ENCODE measurements at regions not wholly inside any gene's neighbourhood (a gene's known extent, or its start where the extent isn't known, plus 50 kb on each side); places are given as distances from the start of the nearest gene placed in this dataset.

DNA sequence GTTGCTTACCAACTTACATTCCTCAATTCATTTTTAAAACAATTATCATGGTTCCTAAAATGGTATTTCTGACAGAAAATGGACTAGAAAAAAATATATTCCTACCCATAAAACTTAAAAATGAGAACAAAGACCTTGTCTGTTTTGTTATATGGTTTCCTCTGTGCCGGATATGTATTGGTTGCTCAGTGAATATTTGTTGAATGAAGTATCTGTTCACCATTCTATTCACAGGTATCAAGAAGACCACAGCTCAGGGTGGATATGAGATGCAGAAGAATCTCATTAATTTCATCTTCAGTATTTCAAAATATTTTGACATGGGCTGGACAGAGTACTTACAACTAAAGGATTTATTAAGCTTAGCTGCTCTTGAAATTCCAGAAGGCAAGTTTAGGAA, 58.1 kb downstream of the TUSC7 start:
- DNase-seq (ENCODE audit: low read depth in 2 of 3, low spot score in 1 of 3) = no peak

DNA sequence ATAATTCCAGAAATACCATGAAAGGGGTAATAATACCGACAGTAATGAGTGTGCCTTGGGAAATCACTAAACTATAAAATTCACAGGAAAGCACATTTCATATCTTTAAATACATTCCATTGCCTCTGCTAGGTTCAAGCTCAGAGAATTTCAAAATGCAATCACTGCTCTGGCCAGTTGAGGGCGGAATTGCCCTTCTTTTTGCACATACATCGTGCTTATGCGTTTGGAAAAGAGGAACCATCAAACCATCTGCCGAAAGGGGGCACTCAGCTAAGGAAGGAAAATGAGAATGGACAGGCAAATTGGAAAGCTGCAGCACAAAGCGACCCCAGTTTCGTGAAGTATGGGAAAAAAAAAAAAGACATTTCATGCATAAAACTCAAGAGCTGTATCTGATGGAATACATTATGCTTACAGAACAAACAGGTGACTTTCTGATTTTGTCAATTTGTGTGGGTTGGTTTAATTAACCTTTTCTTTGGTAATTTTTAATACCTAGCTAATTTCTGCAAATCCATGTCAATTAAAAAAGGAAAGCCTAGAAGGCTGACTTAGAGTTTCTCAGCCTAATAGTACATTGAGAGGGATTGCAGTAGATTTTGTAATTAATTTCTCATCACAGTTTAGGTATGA, 61.4 kb downstream of the TUSC7 start:
- peak; percentile 14 to 47 (median 18) for DNase-seq (ENCODE audit: low read depth in 2 of 3, low spot score in 1 of 3)

DNA sequence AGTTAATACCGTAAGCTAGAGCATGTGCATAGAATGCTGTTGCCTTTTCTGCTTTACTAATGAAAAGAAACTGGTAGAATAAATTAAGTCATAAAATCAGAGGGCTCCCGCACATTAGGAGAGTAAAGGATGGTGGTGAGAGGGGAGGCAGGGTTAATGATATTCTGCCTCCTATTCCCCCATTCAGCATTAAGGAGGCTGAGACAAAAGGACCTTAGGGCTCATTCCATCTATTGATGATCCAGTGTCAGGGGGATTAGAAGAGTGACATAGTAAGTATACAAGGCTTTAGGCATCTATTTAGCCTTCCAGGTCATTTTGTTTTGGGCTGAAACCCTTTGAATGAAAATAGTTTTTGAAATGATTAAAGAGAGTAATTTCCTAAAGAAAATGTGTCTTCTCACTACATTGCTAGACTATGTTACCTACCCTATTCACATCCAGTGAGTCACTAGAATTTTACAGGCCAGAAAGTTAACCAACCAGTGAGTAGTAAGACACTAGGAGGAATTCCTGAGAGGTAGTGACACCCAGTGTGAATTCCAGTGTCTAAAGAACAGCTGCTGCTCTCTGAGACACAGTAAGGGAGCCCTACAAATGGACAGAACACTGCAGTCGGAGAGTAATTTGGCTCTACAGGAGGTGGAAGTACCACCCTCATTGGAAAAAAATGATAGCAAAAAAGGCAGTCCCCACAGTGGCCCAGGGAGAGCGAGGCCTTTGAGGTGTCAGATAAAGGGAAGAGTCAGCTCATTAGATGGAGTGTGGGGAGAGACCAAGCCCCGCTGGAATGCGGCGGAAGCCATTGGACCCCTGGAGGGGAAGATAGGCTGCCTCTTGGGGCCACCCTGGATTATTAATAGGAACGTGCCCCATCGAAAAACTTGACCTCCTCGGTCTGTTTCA, 67.6 kb downstream of the TUSC7 start:
- no peak for DNase-seq (ENCODE audit: low read depth in 2 of 3, low spot score in 1 of 3)

DNA sequence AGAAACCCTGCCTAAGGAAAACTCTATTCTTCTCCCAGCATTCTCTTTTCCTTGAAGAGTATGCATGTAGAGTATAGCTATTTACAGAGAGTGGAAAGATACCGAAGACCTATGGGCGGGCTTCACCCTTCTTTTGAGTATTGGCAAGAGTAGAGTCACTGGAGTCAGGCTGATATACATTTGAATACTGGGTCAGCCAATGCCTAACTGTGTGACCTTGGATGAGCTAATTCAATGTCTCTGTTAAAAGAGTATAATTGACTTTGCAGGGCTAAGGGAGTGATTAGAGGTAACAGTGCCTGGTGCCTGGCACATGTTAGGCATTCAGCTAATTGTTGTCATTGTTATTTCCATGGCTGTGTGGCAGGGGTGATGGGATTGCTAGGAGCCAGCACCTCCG, 75.6 kb downstream of the TUSC7 start:
- no peak for DNase-seq (ENCODE audit: low read depth in 2 of 3, low spot score in 1 of 3)

DNA sequence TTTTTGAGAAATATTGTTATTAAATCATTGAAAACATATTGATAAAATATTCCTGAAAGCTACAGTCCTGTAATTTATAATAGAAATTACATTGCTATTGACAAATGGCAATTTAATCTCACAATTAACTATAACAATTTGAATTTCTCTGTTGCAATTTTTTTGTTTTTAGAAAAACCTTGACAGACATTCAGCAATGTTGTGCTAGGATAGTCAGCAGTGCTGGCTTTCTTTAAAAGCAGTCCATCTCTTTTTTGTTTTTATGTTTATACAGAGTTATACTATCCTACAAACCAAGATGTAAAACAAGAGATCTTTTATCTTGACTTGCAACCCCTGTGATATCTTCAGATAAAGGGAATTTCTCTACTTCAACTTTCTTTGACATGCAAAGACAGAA, 93.1 kb downstream of the TUSC7 start:
- DNase-seq (ENCODE audit: low read depth in 2 of 3, low spot score in 1 of 3) = no peak

DNA sequence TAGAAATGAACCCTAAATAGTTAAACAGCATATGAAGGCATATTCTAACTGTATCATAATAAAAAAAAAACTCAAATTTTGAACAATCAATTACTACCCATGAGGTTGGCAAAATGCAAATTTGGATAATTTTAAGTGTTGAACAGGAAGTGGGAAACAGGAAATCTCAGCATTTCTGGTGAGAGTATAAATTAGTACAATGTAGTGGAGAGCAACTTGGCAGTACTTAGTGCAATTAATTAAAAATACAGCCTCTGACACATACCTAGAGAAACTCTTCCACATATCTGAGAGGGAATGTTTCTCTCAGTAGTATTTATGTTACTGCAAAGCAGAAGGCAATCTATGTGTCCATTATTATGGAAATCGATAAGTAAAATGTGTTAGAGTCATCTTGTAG, 96.8 kb downstream of the TUSC7 start:
- DNase-seq (ENCODE audit: low read depth in 2 of 3, low spot score in 1 of 3) = no peak

DNA sequence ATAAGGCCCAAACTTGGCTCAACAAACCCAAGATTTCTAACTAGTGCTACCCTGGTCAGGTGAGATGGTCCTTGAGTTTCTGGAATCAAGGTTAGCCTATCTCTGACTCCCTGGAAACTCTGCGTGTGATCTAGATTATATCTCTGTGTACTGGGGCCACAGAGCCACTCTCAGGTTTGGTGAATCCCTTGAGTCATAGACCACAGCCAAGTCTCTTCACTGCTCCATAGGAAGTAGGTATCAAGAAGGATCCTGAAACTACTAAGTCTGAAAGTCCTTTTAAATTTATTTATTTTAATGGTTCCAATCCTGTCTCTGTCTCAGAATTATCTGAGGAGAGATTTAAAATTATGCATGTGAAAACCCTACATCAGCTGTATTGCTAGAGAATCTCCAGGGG, 99.1 kb downstream of the TUSC7 start:
- no peak for DNase-seq (ENCODE audit: low read depth in 2 of 3, low spot score in 1 of 3)

DNA sequence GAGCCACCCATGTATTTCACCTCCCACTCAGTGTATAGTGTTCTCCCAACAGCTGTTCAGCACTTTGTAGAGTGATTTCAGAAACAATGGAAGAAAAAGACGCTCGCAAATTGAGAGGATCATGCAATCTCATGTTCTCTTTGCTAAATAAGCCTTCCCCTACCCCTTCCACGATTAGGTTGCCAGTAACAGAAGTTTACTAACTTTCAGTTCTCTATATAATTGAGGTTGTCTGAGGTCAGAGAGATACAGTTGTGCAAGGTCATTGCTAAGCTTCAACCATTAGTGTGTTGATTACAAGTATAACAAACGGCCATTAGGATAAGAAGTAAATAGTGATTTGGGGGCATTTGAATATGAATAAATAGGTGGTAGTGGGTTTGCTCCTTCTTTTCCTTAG, 99.6 kb downstream of the TUSC7 start:
- DNase-seq (ENCODE audit: low read depth in 2 of 3, low spot score in 1 of 3) = no peak

DNA sequence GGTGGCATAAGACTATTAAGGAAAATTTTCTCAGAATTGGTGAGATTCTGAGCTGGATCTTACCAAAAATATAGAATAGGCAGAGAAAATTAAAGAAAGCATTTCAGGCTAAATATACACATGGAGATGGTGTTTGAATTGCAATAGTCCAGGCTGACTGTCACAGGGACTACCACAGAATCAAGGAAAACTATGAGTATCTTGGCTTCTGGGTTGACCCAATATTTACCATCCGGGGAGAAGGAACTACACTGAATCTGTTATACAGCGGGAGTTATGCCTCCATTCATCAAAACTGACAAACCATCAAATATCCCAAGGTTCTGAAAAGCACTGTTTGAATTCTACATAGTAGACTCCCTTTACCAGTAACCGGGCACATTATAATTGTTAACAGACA, 102.2 kb downstream of the TUSC7 start:
- no peak for DNase-seq (ENCODE audit: low read depth in 2 of 3, low spot score in 1 of 3)

DNA sequence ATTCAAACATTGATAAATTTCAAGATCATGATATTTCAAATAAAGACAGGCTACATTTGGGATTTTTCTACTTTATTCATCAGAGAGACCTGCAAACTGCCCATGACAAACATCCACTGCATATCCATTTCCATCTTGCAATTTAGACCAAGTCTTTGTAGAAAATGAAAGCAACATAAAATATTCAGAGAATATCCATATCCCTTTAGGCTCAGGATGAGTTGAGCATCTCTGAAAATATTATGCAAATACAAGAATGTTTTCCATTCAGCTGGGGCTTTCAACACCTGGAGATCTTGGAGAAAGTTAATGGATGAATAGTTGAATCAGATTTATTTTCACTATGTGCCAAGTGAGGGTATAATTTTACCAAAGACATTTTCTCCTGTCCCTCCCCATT, 103.4 kb downstream of the TUSC7 start:
- no peak for DNase-seq (ENCODE audit: low read depth in 2 of 3, low spot score in 1 of 3)

DNA sequence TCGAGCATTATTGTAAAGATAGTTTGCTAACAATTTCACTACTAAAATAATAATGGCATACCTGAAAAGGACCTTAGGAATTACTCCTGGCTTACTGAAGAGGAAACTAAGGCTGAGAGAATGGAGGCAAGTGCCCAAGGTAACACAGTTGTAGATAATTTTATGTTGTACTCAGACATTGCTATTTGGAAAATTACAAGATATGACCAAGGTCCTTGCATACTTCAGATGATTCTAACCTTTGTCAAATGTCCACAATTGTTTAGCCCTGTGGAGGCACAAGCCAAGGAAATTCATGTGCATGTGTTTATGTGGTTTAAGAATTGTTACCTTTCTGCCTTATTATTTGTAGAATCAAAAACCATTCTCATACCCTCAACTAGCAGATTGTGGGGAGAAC, 105.7 kb downstream of the TUSC7 start:
- DNase-seq (ENCODE audit: low read depth in 2 of 3, low spot score in 1 of 3) = no peak

DNA sequence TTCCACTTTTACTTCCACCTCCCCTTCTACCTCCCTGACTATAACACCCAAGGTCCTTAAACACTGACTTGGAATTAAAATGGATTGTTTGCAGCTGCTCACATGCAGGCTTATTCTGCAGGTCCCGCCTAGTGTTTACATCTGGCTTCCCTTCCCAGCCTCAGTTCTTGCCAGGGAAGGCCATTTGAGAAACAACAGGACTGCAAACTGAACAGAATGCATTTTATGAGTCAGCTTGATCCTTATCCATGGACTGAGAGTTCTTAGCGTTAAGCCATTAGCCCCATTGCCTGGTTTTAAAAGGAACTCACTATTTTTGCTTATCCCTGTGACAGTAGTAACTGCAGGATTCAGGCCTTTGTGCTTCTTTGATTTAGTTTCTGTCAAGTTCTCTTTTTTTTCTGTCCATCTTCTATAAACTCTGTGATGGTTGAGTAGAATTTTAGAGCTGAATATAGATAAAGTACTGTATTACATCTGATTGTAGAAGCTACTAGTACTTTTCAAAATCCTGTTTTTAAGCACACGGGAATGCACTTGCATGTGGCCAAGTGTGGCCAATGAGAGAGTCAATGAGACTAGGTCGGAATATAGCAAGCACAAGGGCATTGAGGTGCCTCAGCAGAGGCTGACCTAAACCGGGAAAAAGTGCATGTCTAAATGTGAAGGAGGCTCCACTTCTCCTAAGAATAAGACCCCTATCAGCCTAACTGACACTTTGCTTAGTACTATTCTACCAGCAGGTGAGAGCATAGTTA, 106.4 kb downstream of the TUSC7 start:
- no peak for DNase-seq (ENCODE audit: low read depth in 2 of 3, low spot score in 1 of 3)

DNA sequence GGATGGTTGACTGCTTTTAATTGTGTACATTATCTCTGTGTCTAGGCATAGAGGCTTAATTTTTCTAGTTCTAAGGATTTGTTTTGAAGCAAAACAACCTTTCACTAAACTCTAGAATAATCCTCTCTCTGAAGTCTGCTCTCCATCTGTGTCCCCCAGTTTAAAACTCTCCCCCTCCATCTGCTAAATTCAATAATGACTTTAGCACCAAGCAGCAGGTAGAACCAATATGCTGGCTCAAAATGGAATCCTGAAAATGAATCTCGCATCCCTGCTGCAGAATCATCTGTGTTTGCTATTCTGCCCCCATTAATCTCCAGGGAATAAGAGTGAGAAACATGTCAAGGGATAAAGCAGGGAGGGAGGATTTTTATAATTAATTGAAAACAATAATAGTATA, 111.8 kb downstream of the TUSC7 start:
- no peak for DNase-seq (ENCODE audit: low read depth in 2 of 3, low spot score in 1 of 3)

DNA sequence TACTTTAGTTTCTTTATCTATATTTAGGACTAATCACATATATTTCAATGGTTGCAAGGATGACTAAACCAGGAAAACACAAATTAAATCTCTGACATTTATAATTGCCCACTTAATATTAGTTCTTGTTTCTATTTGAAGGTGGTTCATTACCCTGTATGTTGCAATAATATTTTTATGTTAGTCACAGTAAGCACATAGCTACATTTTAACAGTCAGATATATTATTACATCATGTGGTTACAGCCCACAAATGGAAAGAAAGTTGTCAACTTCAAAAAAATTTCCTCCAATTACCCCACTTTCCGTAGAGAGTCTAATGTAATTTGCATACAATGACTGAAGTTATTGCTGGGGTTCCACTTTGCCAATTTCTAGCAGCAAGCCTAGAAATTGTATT, 114.6 kb downstream of the TUSC7 start:
- no peak for DNase-seq (ENCODE audit: low read depth in 2 of 3, low spot score in 1 of 3)

DNA sequence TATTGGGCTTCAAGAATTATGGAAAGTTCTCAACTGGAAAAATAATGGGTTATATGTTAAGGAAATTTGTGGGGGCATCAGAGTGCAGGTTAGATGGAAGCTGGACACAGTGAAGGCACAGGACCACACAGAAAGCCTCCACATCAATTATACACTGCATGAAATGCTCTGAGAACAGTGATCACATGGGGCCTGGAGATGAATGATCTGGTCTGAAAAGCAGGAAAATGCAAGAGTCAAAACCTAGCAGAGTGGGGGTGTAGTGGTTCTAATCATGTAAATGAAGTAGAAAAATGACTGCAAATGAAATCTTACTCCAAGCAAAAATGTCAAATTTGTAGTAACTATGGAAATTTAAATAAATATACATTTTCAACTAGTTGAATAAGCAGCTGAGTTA, 123.6 kb downstream of the TUSC7 start:
- no peak for DNase-seq (ENCODE audit: low read depth in 2 of 3, low spot score in 1 of 3)

DNA sequence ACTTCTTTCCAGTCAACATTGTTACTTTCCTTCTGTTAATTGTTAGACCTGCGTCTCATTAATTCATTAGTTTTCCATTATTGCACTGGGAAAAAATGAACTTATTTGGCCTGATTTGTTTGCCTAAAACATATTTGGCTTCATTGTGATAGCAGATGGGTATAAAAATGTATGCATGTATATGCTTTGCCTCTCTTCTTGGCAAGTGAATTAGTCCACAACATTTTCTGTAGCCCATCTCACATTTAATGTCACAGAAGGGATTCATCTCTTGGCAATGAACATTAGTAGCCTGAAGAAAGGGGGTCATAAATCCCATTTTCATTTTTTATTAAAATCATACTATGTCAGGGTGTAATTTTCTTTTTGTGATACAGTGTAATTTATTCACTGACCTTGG, 125.2 kb downstream of the TUSC7 start:
- no peak for DNase-seq (ENCODE audit: low read depth in 2 of 3, low spot score in 1 of 3)

DNA sequence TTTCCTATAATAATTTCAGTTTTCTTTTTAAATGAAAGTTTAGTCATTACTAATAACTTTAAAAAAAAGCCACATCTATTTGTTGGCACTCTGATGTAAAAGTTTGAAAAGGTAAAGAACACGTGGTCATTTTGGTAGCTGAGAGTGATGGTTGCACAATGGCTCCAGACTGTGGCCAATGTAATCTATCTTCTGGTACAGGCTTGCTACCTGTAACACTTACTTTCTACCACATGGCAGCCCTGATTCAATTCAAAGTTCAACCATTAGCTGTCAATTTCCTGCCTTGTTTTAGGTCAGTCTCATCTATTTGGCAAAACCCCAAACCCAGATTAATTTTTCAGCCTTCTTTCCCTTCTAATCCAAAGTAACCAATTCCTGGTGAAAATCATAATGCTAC, 126.1 kb downstream of the TUSC7 start:
- no peak for DNase-seq (ENCODE audit: low read depth in 2 of 3, low spot score in 1 of 3)

DNA sequence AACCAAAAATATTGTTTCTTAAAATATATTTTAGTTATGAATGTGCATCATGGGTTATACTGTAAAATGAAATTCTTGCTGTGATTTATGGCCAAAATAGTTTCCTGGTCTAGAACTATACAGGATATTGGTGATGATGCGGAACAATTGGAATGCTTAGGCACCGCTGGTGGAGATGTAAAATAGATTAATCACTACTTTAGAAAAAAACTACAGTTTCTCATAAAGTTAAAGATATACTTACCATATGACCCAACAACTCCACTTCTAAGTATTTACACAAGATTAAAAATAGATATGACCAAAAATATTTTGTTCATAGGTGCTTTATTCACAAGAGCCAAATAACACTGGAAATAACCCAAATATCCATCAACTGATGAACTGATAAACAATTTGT, 126.7 kb downstream of the TUSC7 start:
- DNase-seq (ENCODE audit: low read depth in 2 of 3, low spot score in 1 of 3) = no peak

DNA sequence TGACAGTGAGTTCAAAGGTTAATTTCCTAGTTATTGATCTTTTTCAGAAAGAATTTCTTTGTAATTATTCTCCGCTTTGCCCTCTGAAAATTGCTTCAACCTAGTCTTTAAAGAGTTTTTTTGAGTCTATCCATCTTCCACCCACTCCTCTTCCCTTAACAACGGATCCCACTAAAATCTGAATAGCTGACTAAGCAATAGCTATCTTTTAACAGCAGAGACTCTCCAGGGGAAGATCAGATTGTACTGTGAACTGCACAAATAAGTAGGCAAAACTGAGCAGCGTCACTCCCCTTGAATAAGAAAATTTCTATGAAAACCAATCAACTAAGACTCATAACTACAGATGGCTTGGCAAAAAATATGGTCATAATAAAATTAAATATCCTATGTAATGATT, 127.9 kb downstream of the TUSC7 start:
- DNase-seq (ENCODE audit: low read depth in 2 of 3, low spot score in 1 of 3) = no peak

DNA sequence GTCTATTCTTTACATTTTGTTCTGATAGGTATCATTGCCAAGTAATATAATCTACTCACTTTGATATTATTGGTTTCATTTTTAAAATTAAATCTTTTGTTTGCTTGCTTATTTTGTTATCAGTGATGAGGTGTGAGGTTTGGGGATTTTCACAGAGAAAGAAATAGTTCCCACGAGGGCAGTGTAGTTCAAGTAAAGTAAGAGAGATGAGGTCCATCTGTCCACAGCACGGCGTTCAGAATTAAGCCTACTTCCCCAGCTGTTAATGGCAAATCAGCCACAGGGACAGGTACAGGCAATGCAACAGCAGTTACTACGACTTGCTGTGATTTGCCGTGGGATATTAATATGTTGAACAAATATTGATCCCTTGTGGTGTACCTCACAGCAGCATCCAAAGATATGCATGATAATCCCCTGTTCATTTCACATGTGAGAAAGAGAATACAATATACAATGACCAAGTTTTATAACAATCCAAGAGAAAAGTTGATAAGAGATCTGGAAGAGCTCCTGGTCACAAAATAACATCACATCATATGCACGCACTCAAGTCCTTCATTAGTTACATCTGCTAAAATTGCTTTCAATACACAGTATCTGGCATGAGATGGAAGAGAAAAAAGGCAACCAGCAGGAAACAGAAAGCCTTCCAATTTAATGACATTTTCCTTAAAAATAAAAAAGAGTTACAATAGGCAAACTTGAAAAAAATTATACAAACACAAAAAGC, 131.6 kb downstream of the TUSC7 start:
- DNase-seq (ENCODE audit: low read depth in 2 of 3, low spot score in 1 of 3) = no peak

DNA sequence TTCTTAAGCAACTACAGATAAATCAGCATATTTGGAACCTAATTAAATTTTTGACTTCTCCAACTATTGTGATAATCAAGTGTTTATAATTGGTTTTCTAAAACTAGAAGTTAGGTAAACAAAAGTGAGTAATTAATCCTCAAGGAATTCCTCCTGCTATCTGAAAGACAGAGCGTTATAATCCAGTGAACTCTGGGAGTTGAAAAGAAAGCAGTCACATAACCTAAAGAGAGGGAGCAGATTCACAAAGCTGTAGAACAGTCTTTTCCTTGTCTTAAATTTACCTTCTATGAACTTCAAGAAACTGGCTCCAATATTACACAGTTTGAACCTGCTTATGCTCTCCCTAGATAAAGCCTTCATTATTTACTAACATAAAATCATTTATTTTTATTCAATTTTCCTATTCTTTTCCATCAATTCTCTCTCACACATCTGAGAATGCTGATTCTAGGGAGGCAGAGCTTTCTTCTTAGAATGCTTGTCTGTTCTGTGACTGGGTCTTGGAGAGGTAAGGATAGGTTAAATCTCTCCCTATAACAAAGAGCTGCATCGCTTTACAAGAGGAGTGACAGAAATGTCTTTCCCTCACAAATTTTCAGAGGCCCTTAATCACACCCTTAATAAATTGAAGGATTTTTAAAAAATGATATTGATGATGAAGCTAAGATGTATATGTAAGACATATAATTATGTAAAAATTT, 132.8 kb downstream of the TUSC7 start:
- no peak for DNase-seq (ENCODE audit: low read depth in 2 of 3, low spot score in 1 of 3)
